IPS-20b (cell line): ENCODE measurements at regions not wholly inside any gene's neighbourhood (a gene's known extent, or its start where the extent isn't known, plus 50 kb on each side); places are given as distances from the start of the nearest gene placed in this dataset.
"Not testable (repeated sequence)": the region's sequence is repeated elsewhere in the genome, so short reads cannot be mapped to it uniquely, and the experiment has no call there.

Experiments
- H3K27ac ChIP-seq: one replicate; pipeline ENCODE4 v1.5.1; 2013; ENCODE audit warnings: low read length
- H3K27me3 ChIP-seq: 2 replicates; pipeline ENCODE4 v1.6.1; 2013; ENCODE audit warnings: mild to moderate bottlenecking, low read length, inconsistent platforms; ENCODE audit not compliant: insufficient read depth
- H3K36me3 ChIP-seq: 2 replicates; pipeline ENCODE4 v1.6.1; 2013; ENCODE audit warnings: low read depth, mild to moderate bottlenecking, inconsistent platforms, low read length, moderate library complexity; ENCODE audit not compliant: insufficient read depth
- H3K4me1 ChIP-seq: 2 replicates; pipeline ENCODE4 v1.6.1; 2013; ENCODE audit warnings: mild to moderate bottlenecking, control low read depth, inconsistent platforms, low read length, moderate library complexity; ENCODE audit not compliant: insufficient read depth
- H3K4me3 ChIP-seq: 2 replicates; pipeline ENCODE4 v1.5.1; 2013; ENCODE audit warnings: mild to moderate bottlenecking, low read length, inconsistent platforms
- H3K9ac ChIP-seq: 2 replicates; pipeline ENCODE4 v1.6.1; 2013; ENCODE audit warnings: low read depth, mild to moderate bottlenecking, inconsistent platforms, low read length, moderate library complexity
- H3K9me3 ChIP-seq: 2 replicates; pipeline ENCODE4 v1.6.1; 2013; ENCODE audit warnings: mild to moderate bottlenecking, low read depth, low read length, inconsistent platforms; ENCODE audit not compliant: insufficient read depth

GRCh38 chr20:47888351-47888750, 103.1 kb upstream of the SULF2 start:
- no peaks in the 10 kb centered on the region for H3K27me3 ChIP-seq
- no peaks in the 10 kb centered on the region for H3K9me3 ChIP-seq
- no peak overlapping the region for H3K27ac ChIP-seq
- no peak overlapping the region for H3K9ac ChIP-seq
- no peaks in the 10 kb centered on the region for H3K4me1 ChIP-seq
- H3K4me3 ChIP-seq: no peak overlapping the region
- no peaks in the 10 kb centered on the region for H3K36me3 ChIP-seq

- Histone ChIP-seq H3K27ac (no peak overlapping the region), H3K9ac (no peak overlapping the region), H3K27me3 (no peaks in the 10 kb centered on the region), H3K4me3 (no peak overlapping the region), H3K36me3 (no peaks in the 10 kb centered on the region), H3K9me3 (no peaks in the 10 kb centered on the region), H3K4me1 (no peaks in the 10 kb centered on the region)
Observed at GRCh38 chr20:47887477-47888080, 102.3 kb upstream of the SULF2 start.

GRCh38 chr20:47887064-47887463, 101.8 kb upstream of the SULF2 start:
- no peak overlapping the region for H3K27ac ChIP-seq
- H3K36me3 ChIP-seq: no peaks in the 10 kb centered on the region
- H3K4me3 ChIP-seq: no peak overlapping the region
- no peak overlapping the region for H3K9ac ChIP-seq
- no peaks in the 10 kb centered on the region for H3K9me3 ChIP-seq
- H3K4me1 ChIP-seq: no peaks in the 10 kb centered on the region
- H3K27me3 ChIP-seq: no peaks in the 10 kb centered on the region

- H3K4me3 ChIP-seq: no peak overlapping the region
- H3K9ac ChIP-seq: no peak overlapping the region
- H3K9me3 ChIP-seq: no peaks in the 10 kb centered on the region
- H3K4me1 ChIP-seq: no peaks in the 10 kb centered on the region
- H3K27ac ChIP-seq: no peak overlapping the region
- no peaks in the 10 kb centered on the region for H3K27me3 ChIP-seq
- no peaks in the 10 kb centered on the region for H3K36me3 ChIP-seq
Observed at GRCh38 chr20:47886454-47887041, 101.3 kb upstream of the SULF2 start.

- H3K36me3 ChIP-seq: no peaks in the 10 kb centered on the region
- no peak overlapping the region for H3K4me3 ChIP-seq
- no peaks in the 10 kb centered on the region for H3K4me1 ChIP-seq
- H3K27me3 ChIP-seq: no peaks in the 10 kb centered on the region
- H3K9ac ChIP-seq: no peak overlapping the region
- no peaks in the 10 kb centered on the region for H3K9me3 ChIP-seq
- H3K27ac ChIP-seq: no peak overlapping the region
Observed at GRCh38 chr20:47885909-47886453, 100.7 kb upstream of the SULF2 start.

GRCh38 chr20:47883940-47884339, 98.7 kb upstream of the SULF2 start:
- not testable (repeated sequence) for H3K36me3 ChIP-seq, H3K4me3 ChIP-seq, H3K27ac ChIP-seq, H3K27me3 ChIP-seq, H3K9me3 ChIP-seq, H3K4me1 ChIP-seq, H3K9ac ChIP-seq

- Histone ChIP-seq H3K4me1 (no peaks in the 10 kb centered on the region), H3K9ac (no peak overlapping the region), H3K36me3 (no peaks in the 10 kb centered on the region), H3K4me3 (no peak overlapping the region), H3K27me3 (no peaks in the 10 kb centered on the region), H3K9me3 (no peaks in the 10 kb centered on the region), H3K27ac (no peak overlapping the region)
Observed at GRCh38 chr20:47883186-47883585, 97.9 kb upstream of the SULF2 start.

GRCh38 chr20:47879771-47880170, 94.5 kb upstream of the SULF2 start:
- H3K36me3 ChIP-seq: no peaks in the 10 kb centered on the region

GRCh38 chr20:47878601-47879027, 93.3 kb upstream of the SULF2 start:
- Histone ChIP-seq H3K4me1 (no peaks in the 10 kb centered on the region), H3K36me3 (no peaks in the 10 kb centered on the region), H3K27me3 (no peaks in the 10 kb centered on the region), H3K9ac (no peak overlapping the region), H3K9me3 (no peaks in the 10 kb centered on the region), H3K27ac (no peak overlapping the region), H3K4me3 (no peak overlapping the region)

More at GRCh38 chr20:47879771-47880170, 94.5 kb upstream of the SULF2 start:
- Histone ChIP-seq H3K27ac (no peak overlapping the region), H3K27me3 (no peaks in the 10 kb centered on the region), H3K9ac (no peak overlapping the region), H3K4me1 (no peaks in the 10 kb centered on the region), H3K4me3 (no peak overlapping the region), H3K9me3 (no peaks in the 10 kb centered on the region)

GRCh38 chr20:47876311-47877088, 91.2 kb upstream of the SULF2 start:
- no peaks in the 10 kb centered on the region for H3K9me3 ChIP-seq
- no peak overlapping the region for H3K27ac ChIP-seq
- no peak overlapping the region for H3K4me3 ChIP-seq
- no peaks in the 10 kb centered on the region for H3K4me1 ChIP-seq
- H3K36me3 ChIP-seq: no peaks in the 10 kb centered on the region
- no peaks in the 10 kb centered on the region for H3K27me3 ChIP-seq
- H3K9ac ChIP-seq: no peak overlapping the region

- Histone ChIP-seq H3K9me3 (no peaks in the 10 kb centered on the region), H3K4me3 (no peak overlapping the region), H3K27me3 (no peaks in the 10 kb centered on the region)
Observed at GRCh38 chr20:47875297-47876025, 90.2 kb upstream of the SULF2 start.

More at GRCh38 chr20:47875297-47876025, 90.2 kb upstream of the SULF2 start:
- H3K4me1 ChIP-seq: no peaks in the 10 kb centered on the region
- no peaks in the 10 kb centered on the region for H3K36me3 ChIP-seq
- H3K9ac ChIP-seq: no peak overlapping the region
- H3K27ac ChIP-seq: no peak overlapping the region
